Cardiac muscle cell (in vitro differentiated cells and primary cell): ENCODE measurements at regions not wholly inside any gene's neighbourhood (a gene's known extent, or its start where the extent isn't known, plus 50 kb on each side); places are given as distances from the start of the nearest gene placed in this dataset.

ENCODE experiments used
- DNase-seq, 2 donors: peaks; one replicate each; pipeline versions ENCODE4 v3.0.0 to v3.0.0-alpha.2; 2010 to 2017; ENCODE audit warnings: low read depth in 1 of 2, low spot score in 1 of 2
- H3K27ac ChIP-seq: fragments of 200-600 bp; sonication (generic); 2 replicates; pipeline ENCODE4 v1.5.1; 2016
- H3K27me3 ChIP-seq: fragments of 200-600 bp; sonication (generic); 2 replicates; pipeline ENCODE4 v1.6.0; 2016; ENCODE audit warnings: control low read depth
- H3K36me3 ChIP-seq: fragments of 200-600 bp; sonication (generic); 2 replicates; pipeline ENCODE4 v1.5.1; 2016; ENCODE audit warnings: control low read depth
- H3K4me1 ChIP-seq: fragments of 200-600 bp; sonication (generic); 2 replicates; pipeline ENCODE4 v1.8.1; 2017; ENCODE audit warnings: low read depth, mild to moderate bottlenecking, mixed run types
- H3K4me3 ChIP-seq: fragments of 200-600 bp; sonication (generic); 2 replicates; pipeline ENCODE4 v1.5.1; 2016; ENCODE audit warnings: mild to moderate bottlenecking
- H3K9me3 ChIP-seq: fragments of 200-600 bp; sonication (generic); 2 replicates; pipeline ENCODE4 v1.5.1; 2017; ENCODE audit warnings: low read depth, mild to moderate bottlenecking, control low read depth
- CTCF ChIP-seq: IDR thresholded peaks from 2 replicates; pipeline ENCODE4 v1.5.1; 2012; ENCODE audit warnings: low read depth, mild to moderate bottlenecking, low read length

- no peaks in the 10 kb centered on the region for H3K9me3 ChIP-seq
- H3K27me3 ChIP-seq: no peaks in the 10 kb centered on the region
- no peak for TF ChIP-seq CTCF
- H3K27ac ChIP-seq: no peak overlapping the region
- no peaks in the 10 kb centered on the region for H3K4me1 ChIP-seq
- no peaks in the 10 kb centered on the region for H3K36me3 ChIP-seq
- DNase-seq: no peak
- H3K4me3 ChIP-seq: no peak overlapping the region
Observed at GRCh38 chr1:56286506-56286905, 292.9 kb downstream of the PLPP3 start.

- no peak for TF ChIP-seq CTCF
- Histone ChIP-seq H3K27ac (no peak overlapping the region), H3K4me3 (no peak overlapping the region), H3K4me1 (no peaks in the 10 kb centered on the region), H3K27me3 (no peaks in the 10 kb centered on the region), H3K9me3 (no peaks in the 10 kb centered on the region), H3K36me3 (no peaks in the 10 kb centered on the region)
- DNase-seq: peak in 1 of 2 donors; percentile 9
Observed at GRCh38 chr1:56285554-56286402, 293.6 kb downstream of the PLPP3 start.

GRCh38 chr1:56284928-56285327 is 294.4 kb downstream of the PLPP3 start:
- H3K27me3 ChIP-seq: no peaks in the 10 kb centered on the region
- H3K4me1 ChIP-seq: no peaks in the 10 kb centered on the region
- peak in 1 of 2 donors; percentile 80 for DNase-seq
- H3K36me3 ChIP-seq: no peaks in the 10 kb centered on the region
- H3K4me3 ChIP-seq: no peak overlapping the region
- H3K27ac ChIP-seq: no peak overlapping the region
- no peak for TF ChIP-seq CTCF
- H3K9me3 ChIP-seq: no peaks in the 10 kb centered on the region

GRCh38 chr1:56278061-56278460 is 301.3 kb downstream of the PLPP3 start:
- no peak overlapping the region for H3K4me3 ChIP-seq

GRCh38 chr1:56268519-56269140 is 310.7 kb downstream of the PLPP3 start:
- no peak for DNase-seq
- Histone ChIP-seq H3K27me3 (peaks cover 5% of the 10 kb centered on the region), H3K4me3 (no peak overlapping the region), H3K27ac (no peak overlapping the region), H3K36me3 (no peaks in the 10 kb centered on the region), H3K4me1 (no peaks in the 10 kb centered on the region), H3K9me3 (no peaks in the 10 kb centered on the region)
- TF ChIP-seq CTCF: no peak

More at GRCh38 chr1:56278061-56278460, 301.3 kb downstream of the PLPP3 start:
- Histone ChIP-seq H3K36me3 (no peaks in the 10 kb centered on the region), H3K27ac (no peak overlapping the region), H3K27me3 (no peaks in the 10 kb centered on the region), H3K9me3 (no peaks in the 10 kb centered on the region), H3K4me1 (no peaks in the 10 kb centered on the region)
- no peak for DNase-seq
- TF ChIP-seq CTCF: no peak
